OCI-LY7 (cell line): ENCODE measurements at regions not wholly inside any gene's neighbourhood (a gene's known extent, or its start where the extent isn't known, plus 50 kb on each side); places are given as distances from the start of the nearest gene placed in this dataset.

Source experiments
- BruUV-seq: library from RNA; stranded (reverse); fragments of 400-500 nt; replicated peaks from 2 replicates; lab custom pipeline; 2021; lab: Mats Ljungman, UMichigan
- CTCF ChIA-PET: fragments of 300-600 bp; sonication (Branson Sonifier 250); formaldehyde crosslinking; loops from one replicate; lab custom pipeline; 2022; ENCODE audit warnings: antibody characterized with exemption; ENCODE audit not compliant: unreplicated experiment; lab: Charles Lee
- POLR2A ChIA-PET: fragments of 300-600 bp; sonication (Branson Sonifier 250); formaldehyde crosslinking; loops from one replicate; lab custom pipeline; 2022; ENCODE audit warnings: antibody characterized with exemption; lab: Charles Lee
- DNase-seq: peaks from one replicate; pipeline ENCODE4 v3.0.0-alpha.2; 2015; ENCODE audit warnings: low spot score
- H2AFZ ChIP-seq: fragments of 200-600 bp; sonication (generic), shearing (Covaris generic); 2 replicates; pipeline ENCODE4 v1.6.1; 2014; ENCODE audit warnings: mild to moderate bottlenecking, antibody characterized with exemption, low read length, moderate library complexity
- H3K27ac ChIP-seq: fragments of 200-600 bp; sonication (generic); 2 replicates; pipeline ENCODE4 v1.5.1; 2014; ENCODE audit warnings: mixed run types, low read depth, mild to moderate bottlenecking, moderate library complexity, low read length, inconsistent platforms; ENCODE audit not compliant: poor library complexity, severe bottlenecking
- H3K36me3 ChIP-seq: fragments of 200-600 bp; sonication (generic); 2 replicates; pipeline ENCODE4 v1.6.1; 2014; ENCODE audit warnings: mild to moderate bottlenecking, antibody characterized with exemption, low read length, moderate library complexity, mixed read lengths; ENCODE audit not compliant: insufficient read depth
- H3K4me1 ChIP-seq: fragments of 200-600 bp; sonication (generic); 2 replicates; pipeline ENCODE4 v1.5.1; 2014; ENCODE audit warnings: mild to moderate bottlenecking, low read length; ENCODE audit not compliant: insufficient read depth, poor library complexity, severe bottlenecking
- H3K4me2 ChIP-seq: fragments of 200-600 bp; sonication (generic); 2 replicates; pipeline ENCODE4 v1.6.1; 2014; ENCODE audit warnings: mild to moderate bottlenecking, low read length
- H3K4me3 ChIP-seq: fragments of 200-600 bp; sonication (generic); 2 replicates; pipeline ENCODE4 v1.5.1; 2014; ENCODE audit warnings: mild to moderate bottlenecking, low read depth, low read length; ENCODE audit not compliant: poor library complexity, severe bottlenecking
- H3K79me2 ChIP-seq: fragments of 200-600 bp; sonication (generic); 2 replicates; pipeline ENCODE4 v1.6.1; 2016; ENCODE audit warnings: low read depth, mild to moderate bottlenecking, low read length, moderate library complexity, mixed read lengths; ENCODE audit not compliant: insufficient read depth
- H3K9me2 ChIP-seq: fragments of 200-600 bp; sonication (generic); 2 replicates; pipeline ENCODE4 v1.6.1; 2016; ENCODE audit warnings: mild to moderate bottlenecking, low read length, mixed read lengths; ENCODE audit not compliant: insufficient read depth
- H3K9me3 ChIP-seq: fragments of 200-600 bp; sonication (generic); 2 replicates; pipeline ENCODE4 v1.6.1; 2014; ENCODE audit warnings: mild to moderate bottlenecking, mixed run types, low read length, mixed read lengths
- H4K20me1 ChIP-seq: fragments of 200-600 bp; sonication (generic); 2 replicates; pipeline ENCODE4 v1.6.1; 2014; ENCODE audit warnings: mild to moderate bottlenecking, antibody characterized with exemption, low read length, moderate library complexity, mixed read lengths; ENCODE audit not compliant: insufficient read depth
- CTCF ChIP-seq: fragments of 200-600 bp; sonication (generic); conservative IDR thresholded peaks from 2 replicates; pipeline ENCODE4 v1.5.1; 2014; ENCODE audit warnings: mild to moderate bottlenecking, antibody characterized with exemption, low read length, moderate library complexity, mixed read lengths
- EZH2phosphoT487 ChIP-seq: fragments of 200-600 bp; sonication (generic); IDR thresholded peaks from 2 replicates; pipeline ENCODE4 v1.6.1; 2018; ENCODE audit warnings: low read depth, borderline replicate concordance, mild to moderate bottlenecking, mixed run types, antibody characterized with exemption, low read length, moderate library complexity, mixed read lengths
- intact Hi-C: fragments of 100-400 bp; cut with micrococcal nuclease; formaldehyde crosslinking; loops from one replicate; pipeline ENCODE4 v1.10.0; 2022; ENCODE audit not compliant: unreplicated experiment

GRCh38 chr10:118979661-118980060, 49.9 kb upstream of the NANOS1 start:
- Histone ChIP-seq H3K36me3 (no peaks in the 10 kb centered on the region), H3K4me3 (no peak overlapping the region), H3K4me1 (no peaks in the 10 kb centered on the region), H3K79me2 (no peaks in the 10 kb centered on the region), H4K20me1 (no peaks in the 10 kb centered on the region), H3K9me3 (no peaks in the 10 kb centered on the region), H3K9me2 (no peaks in the 10 kb centered on the region), H3K27ac (no peak overlapping the region), H2AFZ (no peak overlapping the region), H3K4me2 (no peak overlapping the region)
- TF ChIP-seq CTCF = no peak
- TF ChIP-seq EZH2phosphoT487 = no peak
- no TSS peak for BruUV-seq
- CTCF ChIA-PET = no interaction called here
- no peak for DNase-seq
- intact Hi-C loops = no loop called here
- POLR2A ChIA-PET = no interaction called here
